Right lung (tissue), 2 donors: ENCODE measurements at regions not wholly inside any gene's neighbourhood (a gene's known extent, or its start where the extent isn't known, plus 50 kb on each side); places are given as distances from the start of the nearest gene placed in this dataset.

Experiments
- DNase-seq, 2 donors: peaks; one replicate each; pipeline ENCODE4 v3.0.0-alpha.2; 2013

GRCh38 chr16:85187886-85188285 is 75.6 kb upstream of the CIBAR2 start:
- no peak for DNase-seq

- no peak for DNase-seq
Measured at GRCh38 chr16:85188822-85189672, 76.8 kb upstream of the CIBAR2 start.

DNA sequence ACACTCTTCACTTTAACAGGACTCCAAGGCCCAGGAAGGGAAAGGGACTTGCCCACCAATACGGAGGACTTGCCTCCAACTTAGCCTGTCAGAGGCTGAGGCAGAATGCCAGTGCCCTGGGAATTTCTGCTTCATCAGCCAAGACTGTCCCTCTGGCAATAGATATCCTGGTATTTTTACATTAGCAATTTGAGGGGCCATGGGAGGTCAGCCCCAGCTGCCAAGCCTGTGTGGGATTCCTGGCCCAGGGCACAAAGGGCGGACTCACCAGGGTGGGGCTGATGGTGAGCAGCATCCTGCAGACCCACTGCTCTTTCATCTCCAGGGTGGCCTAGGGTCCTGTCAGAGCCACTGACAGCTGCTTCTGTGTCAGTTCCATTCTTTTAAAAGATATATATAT is 78.3 kb upstream of the CIBAR2 start:
- DNase-seq = no peak

- no peak for DNase-seq
Measured at GRCh38 chr16:85191341-85191965, 79.2 kb upstream of the CIBAR2 start.

GRCh38 chr16:85192238-85193114 is 80.2 kb upstream of the CIBAR2 start:
- DNase-seq = no peak

DNA sequence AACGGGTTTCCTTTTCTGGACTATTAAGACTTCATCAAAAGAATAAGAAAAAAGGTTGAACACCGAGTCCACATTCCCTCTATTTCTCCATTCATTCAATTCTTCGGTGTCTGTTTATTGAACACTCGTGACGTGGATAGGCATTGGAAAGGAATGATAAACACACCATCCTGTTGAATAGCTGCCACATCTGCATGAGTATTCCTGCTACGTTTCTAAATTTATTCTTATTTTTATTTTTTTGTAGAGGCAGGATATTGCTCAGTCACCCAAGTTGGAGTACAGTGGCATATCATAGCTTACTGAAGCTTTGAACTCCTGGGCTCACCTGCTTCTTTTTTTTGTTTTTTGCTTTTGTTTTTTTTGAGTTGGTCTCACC is 80.8 kb upstream of the CIBAR2 start:
- no peak for DNase-seq

DNA sequence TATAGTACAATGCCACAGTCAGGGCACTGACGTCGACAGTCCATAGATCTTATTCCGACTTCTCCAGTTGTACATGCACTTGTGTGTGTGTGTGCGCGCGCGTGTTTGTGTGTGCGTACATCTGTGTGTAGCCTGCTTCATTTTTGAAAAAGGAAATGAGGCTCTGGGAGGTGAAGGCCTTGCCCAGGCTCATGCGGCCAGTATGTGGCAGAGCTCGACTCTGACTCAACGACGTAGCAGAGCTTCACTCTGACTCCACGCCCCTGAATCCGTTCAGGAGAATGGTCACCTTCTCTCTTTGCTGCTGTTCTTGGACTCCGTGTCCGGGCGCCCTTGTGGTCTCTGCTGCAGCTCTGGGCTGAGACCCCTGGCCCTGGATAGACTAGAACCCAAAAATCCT is 81.6 kb upstream of the CIBAR2 start:
- no peak for DNase-seq

- no peak for DNase-seq
Measured at GRCh38 chr16:85194307-85195270, 82.3 kb upstream of the CIBAR2 start.

- no peak for DNase-seq
Measured at GRCh38 chr16:85195271-85195647, 83.0 kb upstream of the CIBAR2 start.

DNA sequence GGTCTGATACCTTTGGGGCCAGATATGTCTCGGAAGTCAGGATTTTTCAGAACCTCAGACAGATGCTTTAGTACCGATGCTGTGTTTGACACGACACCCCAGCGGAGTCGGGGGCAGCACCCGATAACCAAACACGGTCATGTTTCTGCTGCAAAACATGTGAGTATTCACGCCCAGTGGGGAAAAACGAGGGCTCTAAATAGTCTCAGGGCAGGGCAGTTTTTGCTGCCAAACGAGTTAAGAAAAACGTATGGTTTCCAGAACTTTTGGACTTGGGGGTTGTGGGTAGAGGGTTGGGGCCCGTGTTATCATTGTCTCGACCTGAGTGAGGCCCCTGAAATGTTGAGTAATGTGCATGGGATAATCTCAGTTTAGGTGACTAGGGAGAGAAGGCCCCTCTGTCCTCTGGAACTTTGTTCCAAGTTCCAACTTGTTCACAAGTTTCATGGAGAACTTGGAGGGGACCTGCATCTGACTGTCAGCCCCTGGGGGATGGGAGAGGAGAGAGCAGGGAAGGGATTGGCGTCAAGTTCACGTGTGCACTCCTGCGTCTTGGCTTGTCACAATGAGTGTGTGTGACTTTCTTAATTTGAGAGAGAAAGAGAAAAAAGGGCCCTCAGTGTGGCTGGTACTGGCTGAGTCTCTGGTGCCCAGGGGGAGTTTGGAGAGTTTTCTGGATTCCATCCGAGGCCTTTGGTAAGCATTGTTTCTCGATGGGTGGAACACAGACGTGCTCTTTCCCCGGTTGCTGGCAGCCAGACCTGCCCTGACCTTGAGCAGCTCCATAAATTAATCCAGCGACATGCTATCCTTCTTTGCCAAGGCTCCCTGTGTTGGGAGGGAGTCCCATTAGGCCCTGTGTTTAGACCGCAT is 83.9 kb upstream of the CIBAR2 start:
- no peak for DNase-seq

DNA sequence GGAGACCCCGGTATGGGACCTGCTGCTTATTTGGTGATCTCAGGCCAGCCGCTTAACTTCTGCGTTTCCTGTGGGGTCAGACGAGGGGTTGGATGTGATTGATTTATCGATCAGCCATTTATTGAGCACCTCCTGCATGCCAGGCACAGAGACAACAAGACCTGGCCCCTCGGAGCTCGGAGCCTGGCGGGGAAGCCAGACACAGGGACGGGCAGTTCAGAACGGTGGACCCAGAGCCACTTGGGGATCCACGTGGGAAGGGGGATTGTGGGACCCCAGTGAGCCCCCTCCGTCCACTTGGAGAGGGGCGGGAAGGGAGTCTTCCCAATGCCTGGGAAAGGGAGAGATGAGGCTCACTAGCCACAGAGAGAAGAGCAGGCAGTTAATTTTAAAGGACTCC is 84.7 kb upstream of the CIBAR2 start:
- DNase-seq = no peak

DNA sequence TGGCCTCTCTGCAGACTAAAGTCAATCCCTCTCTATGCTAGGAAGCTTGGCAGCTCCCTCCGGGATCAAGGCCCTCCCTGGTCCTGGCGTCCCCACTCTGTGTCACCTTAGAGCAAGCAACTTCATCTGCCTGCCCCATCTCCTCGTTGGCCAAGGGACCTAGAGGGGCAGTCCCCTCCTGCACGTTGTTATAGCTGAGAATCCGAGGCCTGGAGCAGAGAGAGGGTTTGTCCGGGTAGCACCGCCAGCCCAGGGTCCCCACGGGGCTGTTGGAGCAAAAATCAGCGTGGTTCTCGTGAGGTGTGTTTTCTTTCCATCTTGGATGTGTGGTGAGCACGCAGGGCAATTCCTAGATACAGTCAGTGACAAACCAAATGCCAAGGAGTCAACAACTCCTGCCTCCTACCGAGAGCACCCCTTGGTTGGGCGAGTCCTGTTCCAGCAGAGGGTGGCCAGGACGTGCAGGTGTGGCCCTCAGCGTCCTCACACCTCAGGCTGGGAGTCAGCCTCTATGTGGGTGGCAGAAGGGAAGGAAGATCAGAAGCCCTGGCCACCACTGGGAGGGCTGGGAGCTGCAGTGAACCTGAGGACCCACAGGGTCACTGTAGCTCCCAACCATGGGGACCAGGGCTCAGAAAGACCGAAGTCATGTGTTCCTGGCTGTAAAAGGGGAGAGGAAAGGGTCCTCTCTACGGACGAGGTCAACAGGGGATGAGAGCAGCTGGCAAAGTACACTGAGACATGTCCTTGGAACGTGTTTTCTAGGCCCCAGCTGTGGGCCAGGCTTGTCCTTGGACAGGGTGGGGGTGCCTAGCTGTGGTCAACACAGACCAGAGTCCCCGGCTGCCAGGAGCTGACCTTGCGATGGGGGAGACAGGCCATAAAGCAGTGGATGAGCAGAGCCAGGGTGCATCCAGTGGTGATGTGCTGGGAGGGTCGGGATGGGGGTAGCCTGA is 85.6 kb upstream of the CIBAR2 start:
- DNase-seq = no peak

- DNase-seq = no peak
Measured at GRCh38 chr16:85199069-85199725, 86.9 kb upstream of the CIBAR2 start.

DNA sequence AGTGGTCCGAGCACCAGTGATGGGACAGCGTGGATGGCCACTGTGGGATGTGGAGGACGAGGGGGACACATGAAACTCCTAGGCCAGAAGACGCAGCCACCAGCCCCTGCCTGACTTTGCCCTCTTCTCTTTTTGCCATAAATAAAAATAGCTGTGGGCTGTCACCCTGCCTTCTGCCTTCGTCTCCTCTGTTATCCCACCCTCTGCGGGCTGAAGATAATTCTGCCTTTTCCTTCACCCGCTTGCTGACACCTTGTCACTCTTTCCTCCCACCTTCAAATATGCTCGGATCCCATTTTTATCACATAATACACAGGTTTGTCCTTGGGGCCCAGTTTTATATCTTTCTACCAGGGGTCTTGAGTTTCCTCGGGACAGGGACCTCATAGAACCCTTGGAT is 87.6 kb upstream of the CIBAR2 start:
- DNase-seq = no peak

DNA sequence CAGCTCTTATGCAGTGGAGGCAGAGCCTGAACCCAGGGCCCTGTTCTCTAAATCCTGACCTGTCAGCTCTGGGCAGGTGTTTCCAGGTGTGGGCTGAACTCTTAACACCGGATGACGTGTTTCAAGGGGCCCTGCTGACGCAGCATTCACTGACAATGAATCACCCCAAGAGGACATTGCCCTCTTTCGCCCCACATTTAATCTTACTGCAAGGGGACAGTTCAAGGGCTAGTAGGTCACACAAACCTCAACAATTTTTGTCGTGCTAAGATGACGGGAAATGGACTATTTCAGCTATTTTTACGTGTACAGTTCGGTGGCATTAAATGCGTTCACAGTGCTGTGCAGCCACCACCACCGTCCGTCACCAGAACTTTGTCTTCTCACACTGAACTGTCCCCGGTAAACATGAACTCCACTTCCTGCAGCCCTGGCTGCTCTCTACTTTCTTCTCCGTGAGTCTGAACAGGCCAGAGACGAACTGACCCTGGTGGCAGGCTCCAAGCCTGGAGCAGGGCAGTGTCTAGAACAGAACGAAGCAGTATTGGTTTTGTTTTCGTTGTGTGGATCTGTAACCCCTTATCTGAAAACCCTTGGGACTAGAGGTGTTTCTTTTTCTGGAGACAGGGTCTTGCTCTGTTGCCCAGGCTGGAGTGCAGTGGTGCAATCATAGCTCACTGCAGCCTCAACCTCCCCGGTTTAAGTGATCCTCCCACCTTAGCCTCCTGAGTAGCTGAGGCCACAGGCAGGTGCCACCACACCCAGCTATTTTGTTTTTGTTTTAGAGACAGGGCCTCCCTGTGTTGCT is 88.4 kb upstream of the CIBAR2 start:
- DNase-seq = no peak

- DNase-seq = no peak
Measured at GRCh38 chr16:85201574-85201973, 89.3 kb upstream of the CIBAR2 start.

DNA sequence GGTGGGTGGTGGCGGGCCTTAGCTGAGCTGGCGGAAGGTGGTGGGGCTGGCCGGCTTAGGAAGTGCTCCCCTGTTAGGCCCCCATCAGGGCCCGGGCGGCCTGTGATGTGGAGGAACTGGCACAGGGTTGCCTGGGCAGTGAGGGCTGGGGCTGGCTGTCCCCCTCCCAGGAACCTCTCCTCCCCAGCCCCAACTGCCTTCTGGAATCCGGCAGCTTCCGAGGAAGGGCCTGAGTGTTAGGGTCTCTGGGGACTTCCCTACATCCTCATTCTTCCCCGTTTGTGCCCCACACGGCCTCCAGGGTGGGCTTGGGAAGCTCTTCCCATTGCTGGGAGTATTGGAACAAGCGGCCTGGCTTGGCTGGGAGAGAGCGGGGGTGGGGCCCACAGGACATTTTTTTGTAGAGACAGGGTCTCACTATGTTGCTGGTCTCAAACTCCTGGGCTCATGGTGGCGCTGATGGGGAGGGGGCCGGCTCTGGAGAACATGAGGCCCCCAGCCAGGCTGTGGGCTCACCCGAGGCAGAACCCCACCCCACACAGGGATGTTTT is 89.9 kb upstream of the CIBAR2 start:
- DNase-seq = no peak
